AG20443 (cell line): ENCODE measurements at regions not wholly inside any gene's neighbourhood (a gene's known extent, or its start where the extent isn't known, plus 50 kb on each side); places are given as distances from the start of the nearest gene placed in this dataset.
"Not testable (repeated sequence)": the region's sequence is repeated elsewhere in the genome, so short reads cannot be mapped to it uniquely, and the experiment has no call there.

Source experiments
- DNase-seq: peaks from one replicate; pipeline ENCODE4 v3.0.0; 2012; ENCODE audit warnings: low spot score, mixed read lengths

- no peak for DNase-seq
Observed at GRCh38 chr16:62760398-62760797, 724.2 kb upstream of the CDH8 start.

DNA sequence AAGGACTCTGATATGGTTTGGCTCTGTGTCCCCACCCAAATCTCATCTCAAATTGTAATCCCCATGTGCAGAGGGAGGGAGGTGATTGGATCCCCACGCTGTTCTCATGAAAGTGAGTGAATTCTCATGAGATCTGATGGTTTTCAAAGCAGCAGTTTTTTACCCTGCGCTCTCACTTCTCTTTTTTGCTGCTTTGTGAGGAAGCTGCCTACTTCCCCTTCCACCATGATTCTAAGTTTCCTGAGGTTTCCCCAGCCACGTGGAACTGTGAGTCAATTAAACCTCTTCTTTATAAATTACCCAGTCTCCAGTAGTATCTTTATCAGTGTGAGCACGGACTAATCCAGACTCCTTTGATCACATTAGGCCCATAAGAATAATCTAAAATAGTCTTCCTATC is 719.7 kb upstream of the CDH8 start:
- no peak for DNase-seq

GRCh38 chr16:62752854-62753253 is 716.6 kb upstream of the CDH8 start:
- no peak for DNase-seq

DNA sequence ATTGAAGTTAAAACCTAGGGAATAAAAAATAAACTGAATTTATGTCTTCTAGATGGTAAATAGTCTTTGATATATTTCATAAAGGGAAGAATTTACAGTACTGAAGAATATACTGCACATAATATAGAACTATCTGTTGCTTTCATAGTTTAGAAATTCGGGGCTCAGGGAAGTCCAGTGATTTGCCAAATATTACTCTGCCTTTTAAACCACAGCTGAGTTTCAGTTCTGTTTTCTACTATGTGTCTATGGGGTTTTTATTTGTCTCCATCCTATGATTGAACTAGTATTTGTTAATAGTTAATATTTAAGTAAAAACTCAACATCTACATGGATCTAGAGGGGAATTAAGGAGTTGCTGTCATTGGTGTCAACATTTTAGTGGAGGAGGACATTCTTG is 715.0 kb upstream of the CDH8 start:
- no peak for DNase-seq

- DNase-seq, result no peak
Observed at GRCh38 chr16:62741692-62742091, 705.5 kb upstream of the CDH8 start.

DNA sequence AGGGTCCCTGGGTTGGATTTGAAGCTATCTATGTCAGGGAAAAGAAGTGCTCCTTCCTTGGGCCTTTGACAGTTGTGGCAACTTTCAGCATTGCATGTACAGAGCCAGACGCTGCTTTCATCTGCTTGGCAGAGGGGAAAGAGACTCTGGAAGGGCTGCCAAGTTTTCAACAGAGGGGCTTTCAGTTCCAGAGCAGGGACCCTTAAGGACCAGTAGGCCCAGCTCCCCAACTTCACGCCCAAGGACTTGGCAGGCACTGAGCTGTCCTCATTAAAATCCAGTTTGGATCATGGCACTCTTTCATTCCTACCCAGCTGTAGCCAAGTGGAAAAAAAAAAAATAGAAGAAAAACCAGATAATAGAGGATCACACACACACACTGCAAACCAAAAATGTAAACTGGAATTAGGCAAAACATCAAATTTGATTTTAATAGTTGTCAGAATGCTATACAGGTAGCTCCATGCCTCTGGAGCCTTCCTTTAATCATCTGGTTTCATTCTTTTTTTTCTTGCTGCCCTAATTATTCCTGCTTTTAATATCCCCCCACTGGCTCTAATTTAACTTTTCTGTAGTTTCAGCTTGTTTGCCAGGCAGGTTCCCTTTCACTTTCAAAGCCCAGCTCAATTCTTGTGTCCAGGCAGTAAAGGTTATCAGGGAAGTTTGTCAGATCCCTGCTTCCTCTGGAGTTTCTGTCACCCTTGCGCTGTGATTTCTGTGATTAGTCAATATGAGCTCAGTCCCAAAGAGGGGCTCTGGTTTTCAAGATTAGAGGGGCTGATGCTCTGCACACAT is 702.6 kb upstream of the CDH8 start:
- DNase-seq, result no peak

DNA sequence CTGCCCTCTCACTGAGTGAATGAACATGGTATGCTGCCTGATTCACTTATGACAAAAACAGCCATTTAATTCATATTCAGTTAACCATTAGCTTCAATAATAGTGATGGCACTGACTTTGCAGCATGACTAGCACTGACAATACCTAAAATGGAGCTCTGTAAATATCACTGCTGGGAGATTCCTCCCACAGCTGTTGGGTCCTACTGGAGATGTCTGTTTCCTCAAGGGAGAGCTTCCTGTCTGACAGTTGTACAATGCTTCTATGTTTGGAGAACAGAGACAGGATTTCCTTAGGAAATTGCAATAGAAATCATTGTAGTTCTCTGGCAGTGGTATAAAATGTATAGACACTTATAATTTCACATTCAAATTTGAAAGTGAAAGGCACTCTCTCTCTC is 695.9 kb upstream of the CDH8 start:
- no peak for DNase-seq

DNA sequence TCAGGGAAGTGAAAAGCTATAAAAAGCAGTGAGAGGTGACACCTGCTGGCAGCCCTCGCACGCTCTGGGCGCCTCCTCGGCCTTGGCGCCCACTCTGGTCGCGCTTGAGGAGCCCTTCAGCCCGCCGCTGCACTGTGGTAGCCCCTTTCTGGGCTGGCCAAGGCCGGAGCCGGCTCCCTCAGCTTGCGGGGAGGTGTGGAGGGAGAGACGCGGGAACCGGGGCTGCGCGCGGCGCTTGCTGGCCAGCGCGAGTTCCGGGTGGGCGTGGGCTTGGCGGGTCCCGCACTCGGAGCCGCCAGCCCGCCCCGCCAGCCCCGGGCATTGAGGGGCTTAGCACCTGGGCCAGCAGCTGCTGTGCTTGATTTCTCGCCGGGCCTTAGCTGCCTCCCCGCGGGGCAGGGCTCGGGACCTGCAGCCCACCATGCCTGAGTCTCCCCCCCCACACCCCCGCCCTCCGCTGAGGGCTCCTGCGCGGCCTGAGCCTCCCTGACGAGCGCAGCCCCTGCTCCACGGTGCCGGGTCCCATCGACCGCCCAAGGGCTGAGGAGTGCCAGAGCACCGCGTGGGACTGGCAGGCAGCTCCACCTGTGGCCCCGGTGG is 688.5 kb upstream of the CDH8 start:
- not testable (repeated sequence) for DNase-seq

GRCh38 chr16:62720651-62721050 is 684.4 kb upstream of the CDH8 start:
- DNase-seq, result no peak

- DNase-seq, result no peak
Observed at GRCh38 chr16:62717026-62717425, 680.8 kb upstream of the CDH8 start.

- DNase-seq, result no peak
Observed at GRCh38 chr16:62715701-62716100, 679.5 kb upstream of the CDH8 start.

DNA sequence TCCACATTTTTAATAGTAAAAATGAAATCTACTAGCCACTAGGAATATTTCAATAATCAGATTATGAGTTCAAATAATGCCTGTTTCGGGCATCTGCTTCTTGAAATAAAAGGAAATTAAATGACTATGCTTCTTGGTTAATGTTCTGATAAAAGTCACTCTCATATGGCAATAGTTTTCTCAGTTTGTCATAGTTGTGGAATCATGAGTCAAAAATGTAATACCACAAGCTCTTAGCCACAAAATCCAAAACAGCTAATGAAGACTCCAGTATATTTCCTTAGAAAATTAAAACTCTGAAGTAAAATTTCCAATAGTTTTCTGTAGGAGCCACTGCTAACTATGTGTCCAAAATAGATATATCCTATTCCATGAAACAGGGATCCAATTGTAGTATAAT is 676.3 kb upstream of the CDH8 start:
- DNase-seq, result no peak

DNA sequence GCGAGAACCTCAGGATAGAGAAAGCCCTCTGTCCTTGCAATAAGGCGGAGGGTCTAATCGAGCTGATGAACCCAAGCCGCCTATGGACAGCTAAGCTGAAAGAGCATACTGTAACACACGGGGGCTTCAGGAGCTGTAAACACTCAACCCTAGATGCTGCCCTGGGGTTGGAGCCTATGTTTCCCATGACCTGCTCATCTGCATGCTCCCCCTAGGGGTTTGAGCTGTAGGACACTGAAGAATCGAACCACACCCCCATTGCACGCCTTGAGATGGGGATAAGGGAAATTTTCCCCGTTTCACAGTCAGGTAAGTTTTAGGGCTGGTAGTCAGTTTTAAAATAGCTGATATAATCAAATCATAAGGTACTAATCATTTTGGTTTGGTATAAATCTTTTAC is 675.6 kb upstream of the CDH8 start:
- DNase-seq, result no peak

DNA sequence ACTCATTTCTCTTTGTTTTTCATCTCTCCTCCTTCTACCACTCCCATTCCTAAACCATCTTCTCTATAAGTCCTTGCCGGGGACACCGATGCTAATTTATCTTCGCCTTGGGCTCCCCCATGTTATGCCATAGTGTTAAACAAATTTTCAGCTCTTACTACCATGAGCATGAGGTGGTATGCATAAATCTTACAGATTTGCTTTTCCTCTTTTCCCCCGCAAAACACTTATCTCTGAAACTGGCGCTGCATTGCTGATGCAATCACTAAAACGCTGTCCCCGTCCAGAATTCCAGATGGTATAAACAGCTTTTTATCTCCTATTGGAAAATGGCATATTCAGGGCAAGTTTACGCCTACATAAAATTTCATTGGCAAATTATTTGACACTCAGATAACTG is 673.6 kb upstream of the CDH8 start:
- DNase-seq, result no peak

DNA sequence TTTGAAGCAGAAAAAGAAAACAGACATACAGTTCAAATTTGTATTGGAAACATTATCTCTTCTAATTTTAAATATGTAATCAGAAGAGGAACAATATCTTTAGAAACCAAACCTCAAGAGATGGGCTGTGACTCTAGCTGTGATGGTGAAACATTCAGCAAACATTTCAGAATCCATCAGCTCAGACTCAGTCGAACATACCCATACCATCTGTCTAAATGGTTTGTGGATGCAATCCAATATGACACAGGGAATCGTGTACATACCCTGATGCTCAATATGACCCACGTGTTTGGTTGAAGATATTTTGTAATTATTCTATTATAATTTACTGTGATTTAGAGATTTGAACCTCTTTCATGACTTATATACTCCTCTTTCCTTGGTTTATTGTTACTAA is 665.2 kb upstream of the CDH8 start:
- no peak for DNase-seq

DNA sequence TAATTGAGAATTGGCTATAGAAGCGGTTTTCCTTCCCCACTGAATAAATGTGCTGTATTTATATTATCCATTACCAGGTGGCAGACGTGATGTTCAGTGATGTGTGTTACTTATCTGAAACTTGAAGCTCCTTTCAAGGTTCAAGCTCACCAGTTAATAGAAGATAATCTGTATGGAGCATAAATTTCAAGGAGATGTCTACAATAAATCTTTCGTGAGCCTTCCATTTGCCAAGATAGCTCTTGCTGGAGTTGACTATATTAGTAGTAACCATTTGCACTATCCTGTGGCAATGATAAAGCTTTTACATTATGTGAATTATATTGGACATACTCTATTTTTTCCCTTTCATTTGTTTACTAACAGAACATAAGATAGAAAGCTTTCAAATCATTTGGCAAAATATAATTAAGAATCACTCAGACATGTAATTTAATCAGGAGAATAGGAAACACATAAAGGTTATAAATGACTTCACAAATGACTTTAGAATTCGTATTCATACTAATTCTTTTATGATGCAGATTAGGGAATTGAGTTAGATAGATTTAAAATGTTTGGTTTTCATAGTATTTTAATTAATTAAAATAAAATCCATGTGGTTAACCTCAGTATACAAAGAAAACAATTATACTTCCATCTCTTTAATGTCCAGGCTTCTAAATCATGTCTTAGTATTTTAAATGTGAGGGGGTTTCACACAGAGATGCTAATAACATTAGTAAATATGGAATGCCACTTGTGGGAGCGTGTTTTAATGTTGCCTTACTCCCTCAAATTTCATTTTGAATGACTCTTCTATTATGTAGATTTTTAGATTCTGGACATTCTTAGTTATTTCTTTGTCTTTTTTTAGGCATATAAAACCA is 664.4 kb upstream of the CDH8 start:
- no peak for DNase-seq

- no peak for DNase-seq
Observed at GRCh38 chr16:62692685-62693084, 656.4 kb upstream of the CDH8 start.

DNA sequence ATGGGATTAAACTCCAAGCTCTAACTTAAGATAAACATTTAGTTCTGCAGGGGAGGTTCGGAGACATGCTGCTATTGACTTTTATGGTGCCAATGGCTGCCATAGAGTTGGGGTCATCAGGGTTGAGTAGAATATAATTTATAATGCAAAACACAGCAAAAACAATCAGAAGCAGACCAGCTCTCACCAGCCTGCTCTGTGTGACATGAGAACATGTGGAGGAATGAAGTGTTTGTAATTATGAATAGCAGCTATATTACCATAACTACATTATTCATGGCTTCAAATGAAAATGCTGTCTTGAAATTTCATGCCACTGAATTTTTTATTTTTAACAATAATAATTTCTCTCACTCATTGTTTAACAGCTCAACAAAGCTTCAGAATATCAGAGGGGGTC is 645.6 kb upstream of the CDH8 start:
- no peak for DNase-seq

DNA sequence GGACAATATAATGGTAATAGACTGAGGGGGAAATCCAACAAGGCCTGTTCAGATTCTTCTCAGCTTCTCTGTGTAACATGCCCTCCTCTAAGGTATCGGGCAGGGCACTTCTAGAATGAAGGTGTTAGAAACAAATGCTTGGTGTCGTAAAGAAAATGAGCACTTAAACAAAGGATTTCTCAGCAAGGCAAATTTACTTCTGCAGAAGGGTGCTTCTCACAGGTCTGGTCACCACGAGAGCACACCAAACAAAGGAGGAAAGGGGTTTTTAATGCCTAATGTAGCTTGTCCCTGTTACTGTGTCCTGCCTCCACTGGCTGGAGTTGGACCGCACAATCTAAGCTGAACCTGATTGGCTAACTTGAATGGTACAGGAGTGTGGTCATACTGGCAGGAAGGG is 642.6 kb upstream of the CDH8 start:
- DNase-seq, result no peak

DNA sequence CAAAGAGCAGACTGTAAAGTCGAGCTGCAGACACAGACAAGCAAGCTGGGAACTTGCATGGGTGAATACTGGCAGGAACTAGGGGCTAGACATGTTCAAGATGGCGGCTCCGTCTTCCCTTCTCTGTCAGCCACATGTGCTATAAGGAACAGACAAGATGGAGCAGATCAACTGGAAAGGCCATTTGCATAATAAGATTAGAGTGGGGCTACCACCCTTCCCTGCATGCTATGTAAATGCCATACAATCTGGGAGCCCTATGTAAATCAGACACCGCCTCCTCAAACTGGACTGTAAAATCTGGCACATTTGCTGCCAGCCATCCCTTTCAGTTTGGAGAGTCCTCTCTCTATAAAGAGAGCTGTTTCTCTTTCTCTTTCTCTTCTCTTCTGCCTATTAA is 640.1 kb upstream of the CDH8 start:
- DNase-seq, result no peak

GRCh38 chr16:62665269-62665668 is 629.0 kb upstream of the CDH8 start:
- DNase-seq, result no peak

- DNase-seq, result no peak
Observed at GRCh38 chr16:62664566-62664965, 628.3 kb upstream of the CDH8 start.

- DNase-seq, result no peak
Observed at GRCh38 chr16:62661435-62661834, 625.2 kb upstream of the CDH8 start.
